GM18508 (cell line): ENCODE measurements at regions not wholly inside any gene's neighbourhood (a gene's known extent, or its start where the extent isn't known, plus 50 kb on each side); places are given as distances from the start of the nearest gene placed in this dataset.

Source experiments
- ATAC-seq: cut with Tn5 transposase; IDR thresholded peaks from one replicate; pipeline ENCODE4 v1.9.1; 2021; ENCODE audit warnings: moderate number of reproducible peaks; ENCODE audit not compliant: insufficient read depth, unreplicated experiment

DNA sequence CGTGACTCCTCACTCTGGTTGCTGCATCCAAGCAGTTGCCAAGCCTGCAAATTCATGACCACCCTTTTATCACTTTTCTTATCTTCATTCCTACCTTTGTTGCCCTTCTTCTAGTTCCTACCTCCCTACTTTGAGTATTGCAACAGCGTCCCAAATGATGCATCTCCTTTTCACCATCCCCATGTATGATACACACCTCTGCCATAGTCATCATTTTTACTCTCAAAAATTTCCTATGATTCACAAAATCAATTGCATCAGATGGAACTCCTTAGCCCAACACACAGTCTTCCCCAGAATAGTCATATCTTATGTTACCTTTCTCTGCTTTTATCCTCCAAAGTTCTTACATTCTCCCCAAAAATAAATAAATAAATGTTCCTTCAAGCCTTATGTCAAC is 262.6 kb downstream of the TBL1XR1 start:
- no peak for ATAC-seq

GRCh38 chr3:176933704-176934103 is 263.6 kb downstream of the TBL1XR1 start:
- ATAC-seq: no peak

GRCh38 chr3:176932433-176932832 is 264.8 kb downstream of the TBL1XR1 start:
- no peak for ATAC-seq

DNA sequence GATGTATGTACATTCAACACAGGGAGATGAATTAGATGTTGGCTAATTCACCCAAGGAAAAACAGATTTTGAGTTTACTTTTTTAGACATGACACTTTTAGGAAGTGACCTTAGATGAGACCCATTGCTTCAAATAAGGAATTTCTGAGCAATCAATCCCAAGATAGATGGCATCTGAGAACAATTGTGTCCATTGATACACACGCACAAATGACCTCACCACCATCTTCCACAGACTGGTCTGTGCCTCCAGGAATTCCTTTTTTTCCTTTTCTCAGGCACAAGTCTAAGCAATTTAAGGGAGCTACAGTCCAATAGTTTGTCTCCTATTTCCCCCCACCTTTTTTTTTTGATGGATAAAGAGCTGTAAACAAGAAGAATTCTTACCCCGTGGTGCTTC is 265.3 kb downstream of the TBL1XR1 start:
- no peak for ATAC-seq

DNA sequence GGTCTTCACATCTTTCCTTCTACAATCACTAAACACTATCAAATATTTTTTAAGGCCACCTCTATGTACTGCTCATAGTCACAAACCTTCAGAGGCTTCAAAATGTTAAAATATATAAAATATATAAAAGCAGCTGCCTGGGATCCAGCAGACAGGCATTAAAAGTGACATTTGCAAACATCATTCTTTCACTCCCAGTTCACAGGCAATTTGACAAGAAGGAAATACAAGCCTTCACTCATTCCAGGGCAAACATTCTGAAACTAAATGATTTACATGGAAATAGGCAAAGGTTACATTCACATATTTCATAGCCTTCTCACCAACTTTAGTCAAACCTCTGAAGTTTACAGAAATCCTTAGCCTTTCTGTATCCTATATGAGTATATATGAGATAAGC is 266.3 kb downstream of the TBL1XR1 start:
- no peak for ATAC-seq

- no peak for ATAC-seq
These were observed 268.7 kb downstream of the TBL1XR1 start for GRCh38 chr3:176928582-176928931.

GRCh38 chr3:176927706-176928581 is 269.3 kb downstream of the TBL1XR1 start:
- no peak for ATAC-seq

DNA sequence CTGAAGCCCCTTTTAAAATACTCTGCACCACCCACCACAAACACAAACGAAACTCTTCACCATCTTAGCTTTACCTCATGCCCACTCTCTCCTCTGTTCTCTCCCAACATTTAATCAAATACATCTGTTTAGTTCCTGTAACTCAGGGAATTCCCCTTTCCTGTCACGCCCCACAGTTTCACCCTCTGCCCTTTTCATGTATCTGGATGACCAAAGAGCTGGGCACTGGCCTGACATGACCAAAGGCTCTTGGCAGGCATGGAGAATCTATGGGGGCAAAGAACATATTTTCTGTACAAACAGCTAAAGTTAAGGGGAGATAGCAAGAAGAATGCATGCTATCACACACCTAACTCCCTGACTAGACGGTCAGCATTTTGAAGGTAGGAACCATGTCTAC is 270.0 kb downstream of the TBL1XR1 start:
- no peak for ATAC-seq

- ATAC-seq: no peak
These were observed 270.6 kb downstream of the TBL1XR1 start for GRCh38 chr3:176926688-176927087.

- no peak for ATAC-seq
These were observed 271.2 kb downstream of the TBL1XR1 start for GRCh38 chr3:176926034-176926433.

DNA sequence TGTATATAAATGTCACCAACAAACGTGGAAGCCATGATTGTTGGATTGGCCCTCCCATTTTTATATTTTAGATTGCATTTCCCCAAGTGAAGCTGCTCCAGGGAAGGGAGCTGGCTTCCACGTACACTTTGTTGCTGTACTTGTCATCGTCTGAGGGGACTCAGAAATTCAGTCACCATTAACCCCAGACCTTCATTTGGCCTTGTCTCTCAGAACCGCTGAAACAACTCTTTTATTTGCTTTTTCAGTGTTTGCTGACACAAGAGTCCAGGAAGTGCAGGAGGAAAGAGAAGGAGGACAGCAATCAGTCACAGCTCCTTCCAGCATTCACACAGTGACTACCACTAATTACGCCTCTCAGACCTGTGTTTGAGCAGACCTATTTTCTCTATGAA is 276.5 kb downstream of the TBL1XR1 start:
- no peak for ATAC-seq

DNA sequence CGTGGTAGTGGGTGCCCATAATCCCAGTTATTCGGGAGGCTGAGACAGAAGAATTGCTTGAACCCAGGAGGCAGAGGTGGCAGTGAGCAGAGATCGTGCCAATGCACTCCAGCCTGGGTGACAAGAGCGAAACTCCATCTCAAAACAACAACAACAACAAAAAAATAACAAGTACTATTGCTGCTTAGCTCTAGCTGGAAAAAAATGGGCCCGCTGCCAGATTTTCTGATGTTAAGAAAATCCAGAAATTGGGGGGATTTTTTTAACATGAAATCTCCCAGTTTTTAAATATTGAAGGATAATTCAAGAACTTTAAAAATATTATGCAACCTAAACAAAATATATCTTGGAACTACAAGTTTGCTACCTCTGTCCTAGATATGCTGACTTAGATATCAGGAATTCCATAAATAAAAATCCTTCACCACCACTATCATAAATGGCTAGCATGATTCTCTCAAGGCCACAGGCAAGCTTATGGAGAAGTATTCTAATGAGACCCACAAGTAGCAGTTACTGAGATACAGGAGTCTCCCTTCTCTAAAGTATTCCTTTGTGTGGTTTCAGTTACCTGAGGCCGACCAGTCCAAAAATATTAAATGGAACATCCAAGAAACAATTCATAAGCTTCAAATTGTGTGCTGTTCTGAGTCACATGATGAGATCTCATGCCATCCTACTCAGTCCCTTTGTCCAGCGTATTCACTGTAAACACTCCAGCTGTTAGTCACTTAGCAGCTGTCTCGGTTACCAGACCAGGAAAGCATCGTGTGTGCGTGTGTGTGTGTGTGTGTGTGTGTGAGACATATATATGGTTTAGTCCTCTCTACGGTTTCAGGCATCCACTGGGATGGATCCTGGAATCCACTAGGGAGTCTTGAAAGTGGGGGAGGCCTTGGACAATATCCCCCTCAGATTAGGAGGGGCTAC is 277.2 kb downstream of the TBL1XR1 start:
- no peak for ATAC-seq

GRCh38 chr3:176916777-176917176 is 280.5 kb downstream of the TBL1XR1 start:
- no peak for ATAC-seq

- ATAC-seq: no peak
These were observed 282.5 kb downstream of the TBL1XR1 start for GRCh38 chr3:176914764-176915163.

- no peak for ATAC-seq
These were observed 285.7 kb downstream of the TBL1XR1 start for GRCh38 chr3:176911579-176911978.

DNA sequence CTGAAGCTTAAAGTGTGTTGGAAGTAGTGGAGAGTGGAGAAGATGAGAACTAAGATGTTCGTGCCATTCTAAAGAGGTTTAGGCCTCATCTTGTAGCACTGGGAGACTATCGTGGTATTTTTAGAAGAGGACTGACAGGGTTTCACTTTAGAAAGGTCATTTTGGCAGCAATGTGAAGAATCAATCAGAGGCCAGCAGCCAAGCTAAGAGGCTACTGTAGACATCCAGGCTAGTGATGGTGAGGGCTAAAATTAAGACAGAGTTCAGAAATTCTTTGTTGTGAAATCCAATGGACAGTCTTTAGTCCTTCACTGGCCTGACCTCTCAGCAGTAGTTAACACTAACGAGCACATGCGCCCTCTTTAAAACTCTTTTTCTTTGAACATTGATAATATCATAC is 288.2 kb downstream of the TBL1XR1 start:
- ATAC-seq: no peak

GRCh38 chr3:176906046-176906905 is 291.0 kb downstream of the TBL1XR1 start:
- no peak for ATAC-seq

GRCh38 chr3:176905331-176905730 is 292.0 kb downstream of the TBL1XR1 start:
- no peak for ATAC-seq

DNA sequence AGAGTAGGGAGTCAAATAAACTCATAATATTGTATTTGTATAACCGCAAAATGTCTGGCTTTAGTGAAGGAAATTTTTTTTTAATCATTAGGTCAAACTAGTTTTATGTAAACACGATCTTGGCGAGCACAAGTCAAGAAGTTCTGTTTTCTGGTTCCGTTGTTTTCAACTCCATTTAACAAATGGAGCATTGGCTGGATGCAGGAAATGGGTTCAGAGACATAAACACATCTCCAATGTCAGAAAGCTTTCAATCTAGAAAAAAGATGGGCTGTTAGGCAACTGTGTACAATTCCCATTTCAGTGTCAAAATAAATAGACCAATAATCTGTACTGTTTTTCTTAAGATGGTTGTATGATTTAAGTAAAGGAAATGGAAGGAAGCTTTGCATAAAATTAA is 292.8 kb downstream of the TBL1XR1 start:
- ATAC-seq: no peak

DNA sequence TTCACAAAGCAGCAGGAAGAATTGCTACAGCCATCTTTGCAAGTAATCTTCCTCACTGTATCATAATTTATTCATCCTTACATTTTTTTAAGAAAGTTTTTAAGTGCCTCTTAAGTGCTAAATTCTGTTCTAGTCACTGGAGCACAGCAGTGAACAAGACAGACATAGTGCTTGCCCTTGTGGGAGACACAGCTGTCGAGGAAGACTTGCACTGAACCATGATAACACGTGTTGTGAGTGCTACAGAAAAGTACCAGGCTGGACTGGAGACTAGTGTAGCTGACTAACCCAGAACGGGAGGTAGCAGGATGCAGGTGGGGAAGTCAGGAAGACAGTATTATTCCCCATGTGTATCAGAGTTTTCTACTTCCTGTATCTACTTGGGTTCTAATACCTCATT is 300.6 kb downstream of the TBL1XR1 start:
- no peak for ATAC-seq
